ENCODE measurements at regions not wholly inside any gene's neighbourhood (a gene's known extent, or its start where the extent isn't known, plus 50 kb on each side); places are given as distances from the start of the nearest gene placed in this dataset.

DNA sequence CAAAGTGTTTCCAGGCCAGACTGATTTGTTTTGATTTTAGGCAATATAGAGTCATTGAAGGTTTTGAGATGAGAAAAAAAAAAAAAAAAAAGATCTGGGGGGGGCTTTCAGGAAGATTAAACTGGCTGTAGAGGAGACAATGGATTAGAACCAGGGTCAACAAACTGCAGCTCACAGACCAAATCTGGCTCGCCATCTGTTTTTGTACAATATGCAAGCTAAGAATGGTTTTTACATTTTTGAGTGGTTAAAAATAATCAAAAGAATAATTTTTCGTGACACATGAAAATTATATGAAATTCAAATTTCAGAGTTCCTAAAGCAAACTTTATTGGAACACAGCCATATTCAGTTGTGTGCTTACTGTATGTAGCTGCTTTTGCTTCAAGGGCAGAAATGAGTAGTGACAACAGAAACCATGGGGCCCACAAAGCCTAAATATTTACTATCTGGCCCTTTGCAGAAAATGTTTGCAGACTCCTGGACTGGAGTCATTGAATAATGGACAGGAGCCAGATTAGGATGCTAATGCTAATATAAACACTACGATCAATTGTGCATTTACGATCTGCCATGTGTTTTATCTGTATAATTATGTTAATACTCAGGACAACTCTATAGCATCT, 375.7 kb upstream of the DAB1 start:
- no peak for TF ChIP-seq EZH2 (IDR thresholded peaks at IDR 0.05; ENCODE audit: low read length, missing control alignments)
- TF ChIP-seq, protein P1, sequence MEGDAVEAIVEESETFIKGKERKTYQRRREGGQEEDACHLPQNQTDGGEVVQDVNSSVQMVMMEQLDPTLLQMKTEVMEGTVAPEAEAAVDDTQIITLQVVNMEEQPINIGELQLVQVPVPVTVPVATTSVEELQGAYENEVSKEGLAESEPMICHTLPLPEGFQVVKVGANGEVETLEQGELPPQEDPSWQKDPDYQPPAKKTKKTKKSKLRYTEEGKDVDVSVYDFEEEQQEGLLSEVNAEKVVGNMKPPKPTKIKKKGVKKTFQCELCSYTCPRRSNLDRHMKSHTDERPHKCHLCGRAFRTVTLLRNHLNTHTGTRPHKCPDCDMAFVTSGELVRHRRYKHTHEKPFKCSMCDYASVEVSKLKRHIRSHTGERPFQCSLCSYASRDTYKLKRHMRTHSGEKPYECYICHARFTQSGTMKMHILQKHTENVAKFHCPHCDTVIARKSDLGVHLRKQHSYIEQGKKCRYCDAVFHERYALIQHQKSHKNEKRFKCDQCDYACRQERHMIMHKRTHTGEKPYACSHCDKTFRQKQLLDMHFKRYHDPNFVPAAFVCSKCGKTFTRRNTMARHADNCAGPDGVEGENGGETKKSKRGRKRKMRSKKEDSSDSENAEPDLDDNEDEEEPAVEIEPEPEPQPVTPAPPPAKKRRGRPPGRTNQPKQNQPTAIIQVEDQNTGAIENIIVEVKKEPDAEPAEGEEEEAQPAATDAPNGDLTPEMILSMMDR (conservative IDR thresholded peaks at IDR 0.05 in 1 of 2, IDR thresholded peaks at IDR 0.05 in 1 of 2; ENCODE audit: low read depth in 1 of 2, low read length in 2 of 2) = no peak
- Histone ChIP-seq H3K4me2 (ENCODE audit: extremely low read depth, insufficient read depth, low read length) (no peak overlapping the region), H3K4me1 (ENCODE audit: control insufficient read depth, extremely low read depth, insufficient read depth, low read length) (no peaks in the 10 kb centered on the region), H3K79me2 (ENCODE audit: control insufficient read depth, insufficient read depth, low read length) (no peaks in the 10 kb centered on the region), H3K27me3 (ENCODE audit: control insufficient read depth, insufficient read depth, low read length) (no peaks in the 10 kb centered on the region), H3K27ac (ENCODE audit: insufficient read depth, low read length) (no peak overlapping the region), H3K9ac (ENCODE audit: insufficient read depth, low read length) (no peak overlapping the region), H3K4me3 (replicated peaks in 1 of 4; ENCODE audit: control extremely low read depth in 1 of 4, insufficient read depth in 1 of 4, low read depth in 3 of 4, low read length in 4 of 4) (no peak overlapping the region), H2AFZ (ENCODE audit: low read length) (no peak overlapping the region), H3K36me3 (ENCODE audit: control insufficient read depth, insufficient read depth, low read length) (no peaks in the 10 kb centered on the region), H3K9me3 (ENCODE audit: control insufficient read depth, insufficient read depth, low read depth, low read length) (no peaks in the 10 kb centered on the region), H4K20me1 (ENCODE audit: control insufficient read depth, extremely low read depth, insufficient read depth, low read length) (no peaks in the 10 kb centered on the region)
- no peak for DNase-seq (ENCODE audit: low read depth in 2 of 2)

DNA sequence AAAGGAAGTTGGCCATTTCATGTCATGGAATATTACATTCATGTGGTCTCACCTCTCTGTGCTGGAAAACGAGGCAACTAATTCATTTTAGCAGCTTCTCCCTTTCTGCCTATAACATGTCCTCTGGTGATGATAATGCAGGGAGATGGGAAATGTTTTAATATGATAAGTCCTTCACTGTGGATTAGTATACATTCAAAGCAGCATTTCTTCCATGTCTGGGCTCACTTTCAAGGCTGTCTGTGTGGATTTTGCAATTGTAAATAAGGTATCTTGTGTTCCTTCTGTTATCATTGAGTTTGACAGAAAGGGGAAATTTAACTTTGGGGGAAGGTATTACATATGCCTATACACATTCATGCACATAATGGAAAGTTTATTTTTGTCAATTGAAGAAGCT, 374.7 kb upstream of the DAB1 start:
- Histone ChIP-seq H3K4me1 (ENCODE audit: control insufficient read depth, extremely low read depth, insufficient read depth, low read length) (no peaks in the 10 kb centered on the region), H4K20me1 (ENCODE audit: control insufficient read depth, extremely low read depth, insufficient read depth, low read length) (no peaks in the 10 kb centered on the region), H2AFZ (ENCODE audit: low read length) (no peak overlapping the region), H3K4me3 (replicated peaks in 1 of 4; ENCODE audit: control extremely low read depth in 1 of 4, insufficient read depth in 1 of 4, low read depth in 3 of 4, low read length in 4 of 4) (no peak overlapping the region), H3K9me3 (ENCODE audit: control insufficient read depth, insufficient read depth, low read depth, low read length) (no peaks in the 10 kb centered on the region), H3K4me2 (ENCODE audit: extremely low read depth, insufficient read depth, low read length) (no peak overlapping the region), H3K79me2 (ENCODE audit: control insufficient read depth, insufficient read depth, low read length) (no peaks in the 10 kb centered on the region), H3K27me3 (ENCODE audit: control insufficient read depth, insufficient read depth, low read length) (no peaks in the 10 kb centered on the region), H3K27ac (ENCODE audit: insufficient read depth, low read length) (no peak overlapping the region), H3K36me3 (ENCODE audit: control insufficient read depth, insufficient read depth, low read length) (no peaks in the 10 kb centered on the region), H3K9ac (ENCODE audit: insufficient read depth, low read length) (no peak overlapping the region)
- no peak for DNase-seq (ENCODE audit: low read depth in 2 of 2)
- TF ChIP-seq, protein P1 (conservative IDR thresholded peaks at IDR 0.05 in 1 of 2, IDR thresholded peaks at IDR 0.05 in 1 of 2; ENCODE audit: low read depth in 1 of 2, low read length in 2 of 2) = no peak
- no peak for TF ChIP-seq EZH2 (IDR thresholded peaks at IDR 0.05; ENCODE audit: low read length, missing control alignments)

DNA sequence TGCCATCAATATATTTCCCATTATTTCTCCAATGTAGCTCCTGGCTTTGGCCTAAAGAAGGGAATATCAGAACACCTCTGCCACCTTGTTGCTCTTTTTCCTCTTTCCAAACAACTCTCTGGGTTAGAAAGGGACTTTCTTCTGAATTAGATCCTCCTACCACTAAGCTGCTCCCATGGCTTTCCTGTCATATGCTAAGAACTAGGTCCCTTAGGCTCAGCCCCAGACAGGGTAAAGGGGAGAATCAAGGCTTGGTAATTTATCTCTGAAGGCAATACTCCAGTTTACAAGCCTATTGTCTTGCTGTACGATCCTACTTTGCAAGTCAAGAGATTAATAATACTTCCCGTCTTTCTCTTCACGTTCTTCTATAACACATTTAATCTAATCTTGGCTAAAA, 373.2 kb upstream of the DAB1 start:
- Histone ChIP-seq H2AFZ (ENCODE audit: low read length) (no peak overlapping the region), H3K27me3 (ENCODE audit: control insufficient read depth, insufficient read depth, low read length) (no peaks in the 10 kb centered on the region), H3K9me3 (ENCODE audit: control insufficient read depth, insufficient read depth, low read depth, low read length) (no peaks in the 10 kb centered on the region), H3K4me1 (ENCODE audit: control insufficient read depth, extremely low read depth, insufficient read depth, low read length) (no peaks in the 10 kb centered on the region), H3K79me2 (ENCODE audit: control insufficient read depth, insufficient read depth, low read length) (no peaks in the 10 kb centered on the region), H4K20me1 (ENCODE audit: control insufficient read depth, extremely low read depth, insufficient read depth, low read length) (no peaks in the 10 kb centered on the region), H3K36me3 (ENCODE audit: control insufficient read depth, insufficient read depth, low read length) (no peaks in the 10 kb centered on the region), H3K4me2 (ENCODE audit: extremely low read depth, insufficient read depth, low read length) (no peak overlapping the region), H3K27ac (ENCODE audit: insufficient read depth, low read length) (no peak overlapping the region), H3K4me3 (replicated peaks in 1 of 4; ENCODE audit: control extremely low read depth in 1 of 4, insufficient read depth in 1 of 4, low read depth in 3 of 4, low read length in 4 of 4) (no peak overlapping the region), H3K9ac (ENCODE audit: insufficient read depth, low read length) (no peak overlapping the region)
- TF ChIP-seq EZH2 (IDR thresholded peaks at IDR 0.05; ENCODE audit: low read length, missing control alignments) = no peak
- TF ChIP-seq, protein P1 (conservative IDR thresholded peaks at IDR 0.05 in 1 of 2, IDR thresholded peaks at IDR 0.05 in 1 of 2; ENCODE audit: low read depth in 1 of 2, low read length in 2 of 2) = no peak
- DNase-seq (ENCODE audit: low read depth in 2 of 2) = no peak
